CMK (cell line): ENCODE measurements at regions not wholly inside any gene's neighbourhood (a gene's known extent, or its start where the extent isn't known, plus 50 kb on each side); places are given as distances from the start of the nearest gene placed in this dataset.

Source experiments
- DNase-seq: peaks from one replicate; pipeline ENCODE4 v3.0.0-alpha.2; 2010; ENCODE audit warnings: low read depth

DNA sequence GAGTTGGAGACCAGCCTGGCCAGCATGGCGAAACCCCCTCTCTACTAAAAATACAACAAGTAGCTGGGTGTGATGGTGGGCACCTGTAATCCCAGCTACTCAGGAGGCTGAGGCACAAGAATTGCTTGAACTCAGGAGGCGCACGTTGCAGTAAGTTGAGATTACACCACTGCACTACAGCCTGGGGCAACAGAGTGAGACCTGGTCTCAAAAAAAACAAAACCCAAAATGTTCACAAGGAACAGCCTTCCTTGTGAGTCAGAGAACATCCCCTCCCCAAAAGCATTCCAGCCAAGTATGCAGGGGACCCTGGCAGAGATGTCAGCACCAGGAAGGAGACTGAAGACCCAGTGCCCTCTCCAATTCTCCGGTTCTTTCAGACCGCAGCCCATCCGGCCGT, 314.9 kb upstream of the TSHZ3 start:
- DNase-seq = no peak

GRCh38 chr19:31664997-31665396, 315.8 kb upstream of the TSHZ3 start:
- DNase-seq = no peak

- no peak for DNase-seq
These were observed 316.9 kb upstream of the TSHZ3 start for GRCh38 chr19:31666126-31666525.

DNA sequence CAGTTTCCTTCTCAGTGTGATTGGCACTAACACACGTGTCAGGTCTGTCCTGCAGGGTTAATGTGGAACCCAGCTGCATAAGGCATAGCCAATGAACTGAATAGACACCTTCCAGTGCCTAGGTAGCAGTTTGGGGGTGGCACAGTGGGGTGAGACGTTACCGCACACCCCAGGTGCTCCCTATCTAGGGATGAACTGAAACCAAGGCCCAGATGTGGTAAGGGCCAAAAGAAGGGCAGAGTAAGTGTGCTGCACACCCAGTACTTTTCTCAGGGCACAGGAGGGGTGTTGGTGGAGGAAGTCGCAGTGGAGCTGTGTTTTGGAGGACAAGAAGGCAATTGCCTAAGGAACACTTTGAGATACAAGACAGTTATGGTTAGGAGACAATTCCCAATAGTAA, 317.9 kb upstream of the TSHZ3 start:
- DNase-seq = no peak

- no peak for DNase-seq
These were observed 319.7 kb upstream of the TSHZ3 start for GRCh38 chr19:31668921-31669320.

DNA sequence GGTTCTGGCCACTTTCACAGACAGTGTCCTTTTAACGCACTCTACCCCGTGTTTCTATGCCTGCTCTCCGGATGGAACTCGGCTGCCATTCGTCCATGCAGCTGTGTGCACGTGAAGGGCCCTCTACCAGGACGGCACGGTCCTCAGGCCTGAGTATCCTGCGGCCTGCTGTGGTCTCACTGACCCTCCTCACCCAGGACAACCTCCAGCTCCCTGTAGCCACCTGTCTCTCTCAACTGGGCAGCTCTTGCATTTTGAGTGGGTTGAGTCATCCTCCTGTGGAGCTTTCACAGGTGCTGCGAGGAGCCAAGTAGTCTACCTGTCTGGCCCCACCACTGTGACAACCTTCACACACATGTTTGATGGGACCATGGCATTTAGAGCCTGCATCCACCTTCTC, 321.7 kb upstream of the TSHZ3 start:
- no peak for DNase-seq

GRCh38 chr19:31671411-31672035, 322.3 kb upstream of the TSHZ3 start:
- no peak for DNase-seq

- no peak for DNase-seq
These were observed 325.4 kb upstream of the TSHZ3 start for GRCh38 chr19:31674503-31675192.

- DNase-seq = no peak
These were observed 326.1 kb upstream of the TSHZ3 start for GRCh38 chr19:31675193-31675913.

- DNase-seq = no peak
These were observed 327.2 kb upstream of the TSHZ3 start for GRCh38 chr19:31676271-31677004.

DNA sequence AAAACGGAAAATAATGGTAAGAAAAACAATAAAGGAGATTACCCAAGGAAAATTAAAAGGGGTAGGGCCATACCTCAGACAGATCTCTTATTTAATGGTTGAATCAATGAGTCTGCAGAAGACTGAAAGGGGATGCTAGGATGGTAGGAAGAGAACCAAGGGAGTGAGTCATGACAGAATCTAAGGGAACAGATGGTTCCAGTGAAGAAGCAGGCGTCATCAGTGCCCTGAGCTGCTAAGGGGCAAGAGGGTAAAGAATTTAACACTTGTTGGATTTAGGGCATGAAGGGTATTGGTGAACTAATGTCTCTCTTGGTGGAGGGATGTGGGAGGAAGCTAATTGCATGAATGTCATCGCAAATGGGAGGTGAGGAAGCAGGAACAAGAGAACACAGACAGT, 329.2 kb upstream of the TSHZ3 start:
- DNase-seq = no peak

DNA sequence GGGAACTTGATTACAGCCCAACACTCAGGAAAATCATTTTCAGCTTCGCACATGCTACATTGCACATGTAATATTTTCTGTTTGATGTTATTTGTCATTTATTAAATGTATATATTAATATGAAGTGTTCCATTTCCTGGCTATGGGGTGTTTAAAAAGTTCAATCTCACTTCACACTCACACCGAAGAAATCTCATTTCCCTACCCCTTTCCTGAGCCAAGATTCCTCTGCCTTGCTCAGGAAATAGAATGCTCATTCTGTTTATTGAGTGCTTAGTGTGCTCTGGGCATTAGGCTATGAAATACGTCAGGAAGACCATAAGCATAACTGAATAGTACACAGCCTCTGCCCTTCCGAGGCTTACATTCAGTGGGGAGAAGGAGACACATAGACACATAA, 331.9 kb upstream of the TSHZ3 start:
- no peak for DNase-seq

- no peak for DNase-seq
These were observed 344.1 kb upstream of the TSHZ3 start for GRCh38 chr19:31693131-31693932.

GRCh38 chr19:31693933-31694269, 344.7 kb upstream of the TSHZ3 start:
- no peak for DNase-seq

- no peak for DNase-seq
These were observed 345.5 kb upstream of the TSHZ3 start for GRCh38 chr19:31694761-31695160.

DNA sequence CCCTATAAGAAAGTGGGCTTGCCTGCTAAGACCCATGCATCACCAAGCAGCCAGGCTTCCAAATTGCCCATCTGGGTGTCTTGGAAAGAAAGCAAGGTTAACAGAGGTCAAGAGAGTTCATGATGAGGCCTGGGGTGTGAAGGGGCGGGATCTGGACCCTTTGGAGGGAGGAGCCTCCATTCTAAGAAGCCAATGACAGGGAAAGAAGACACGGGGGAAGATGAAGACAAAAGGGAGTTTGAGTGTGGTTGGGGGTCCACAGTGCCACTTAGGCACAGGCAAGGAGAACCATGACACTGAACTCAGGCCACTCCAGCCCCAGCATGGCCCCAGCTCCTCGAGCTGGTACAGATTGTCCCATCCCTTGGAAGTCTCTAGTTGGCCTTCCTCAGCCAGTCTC, 350.2 kb upstream of the TSHZ3 start:
- DNase-seq = no peak

- DNase-seq = no peak
These were observed 351.9 kb upstream of the TSHZ3 start for GRCh38 chr19:31701146-31701545.

DNA sequence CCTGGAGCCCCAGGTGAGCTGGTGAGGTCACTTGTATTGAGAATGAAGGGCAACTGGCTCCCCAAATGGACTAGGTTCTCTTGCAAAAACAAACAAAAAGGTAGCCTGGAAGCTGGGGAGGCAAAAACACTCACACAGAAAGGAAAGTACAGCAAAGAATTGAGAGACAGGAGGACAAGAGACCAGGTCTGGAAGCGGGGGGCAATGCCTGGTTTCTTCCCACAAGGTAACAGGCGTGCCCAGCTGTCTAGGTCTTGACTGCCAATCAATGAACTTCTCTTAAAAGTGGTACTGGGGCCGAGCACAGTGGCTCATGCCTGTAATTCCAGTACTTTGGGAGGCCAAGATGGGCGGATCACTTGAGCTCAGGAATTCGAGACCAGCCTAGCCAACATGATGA, 356.4 kb upstream of the TSHZ3 start:
- DNase-seq = no peak

DNA sequence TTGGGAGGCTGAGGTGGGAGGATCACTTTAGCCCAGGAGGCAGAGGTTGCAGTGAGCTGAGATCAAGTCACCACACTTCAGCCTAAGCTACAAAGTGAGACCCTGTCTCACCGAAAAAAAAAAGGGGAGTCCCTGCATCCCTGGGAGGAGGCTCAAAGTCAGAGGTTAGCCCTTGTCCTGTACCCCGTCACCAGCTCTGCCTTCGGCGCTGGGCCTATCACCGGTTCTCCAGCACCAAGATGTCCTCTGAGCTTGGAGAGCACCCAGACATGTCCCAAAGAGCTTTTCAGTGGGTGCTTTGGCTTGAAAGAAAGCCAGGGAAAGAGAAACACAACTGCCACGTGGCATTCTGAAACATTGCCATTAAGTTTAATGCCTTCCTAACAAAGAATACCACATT, 356.9 kb upstream of the TSHZ3 start:
- no peak for DNase-seq

- DNase-seq = no peak
These were observed 357.7 kb upstream of the TSHZ3 start for GRCh38 chr19:31706691-31707620.

DNA sequence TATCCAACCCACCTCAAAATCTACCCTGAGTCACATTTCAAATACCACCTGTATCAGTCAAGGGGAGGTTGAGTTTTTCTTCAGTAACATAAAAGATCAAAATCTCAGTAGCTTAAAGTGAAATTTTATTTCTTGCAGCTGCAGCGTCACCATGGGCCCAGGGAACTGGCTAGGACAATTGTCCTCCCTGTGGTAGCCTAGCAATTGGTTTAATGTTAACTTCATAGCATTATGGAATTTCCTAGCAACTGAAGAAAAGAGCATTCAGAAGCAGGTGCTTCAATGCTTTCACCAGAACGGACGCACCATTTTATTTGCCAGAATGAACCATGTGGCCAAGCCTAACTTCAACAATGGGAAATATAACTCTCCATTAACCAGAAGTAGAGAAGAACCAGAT, 359.3 kb upstream of the TSHZ3 start:
- DNase-seq = no peak
